HG03196 (cell line): ENCODE measurements at regions not wholly inside any gene's neighbourhood (a gene's known extent, or its start where the extent isn't known, plus 50 kb on each side); places are given as distances from the start of the nearest gene placed in this dataset.

Experiments
- ATAC-seq: cut with Tn5 transposase; IDR thresholded peaks from one replicate; pipeline ENCODE4 v1.9.1; 2021; ENCODE audit not compliant: unreplicated experiment

GRCh38 chr12:20174528-20175175 is 193.7 kb upstream of the PDE3A start:
- no peak for ATAC-seq

GRCh38 chr12:20175704-20176388 is 192.5 kb upstream of the PDE3A start:
- no peak for ATAC-seq

- ATAC-seq, result no peak
These were observed 186.7 kb upstream of the PDE3A start for GRCh38 chr12:20181416-20182180.

- ATAC-seq, result no peak
These were observed 184.8 kb upstream of the PDE3A start for GRCh38 chr12:20183563-20183962.

- ATAC-seq, result no peak
These were observed 183.8 kb upstream of the PDE3A start for GRCh38 chr12:20184514-20184913.

- no peak for ATAC-seq
These were observed 180.9 kb upstream of the PDE3A start for GRCh38 chr12:20187456-20187855.

- no peak for ATAC-seq
These were observed 179.2 kb upstream of the PDE3A start for GRCh38 chr12:20188930-20189653.

- no peak for ATAC-seq
These were observed 178.6 kb upstream of the PDE3A start for GRCh38 chr12:20189767-20190166.

GRCh38 chr12:20194171-20194570 is 174.2 kb upstream of the PDE3A start:
- ATAC-seq, result no peak

GRCh38 chr12:20196767-20197166 is 171.6 kb upstream of the PDE3A start:
- ATAC-seq, result no peak

GRCh38 chr12:20197411-20197810 is 170.9 kb upstream of the PDE3A start:
- ATAC-seq, result no peak

- no peak for ATAC-seq
These were observed 168.6 kb upstream of the PDE3A start for GRCh38 chr12:20199780-20200179.

GRCh38 chr12:20201733-20202132 is 166.6 kb upstream of the PDE3A start:
- ATAC-seq, result no peak

- no peak for ATAC-seq
These were observed 162.5 kb upstream of the PDE3A start for GRCh38 chr12:20205854-20206253.

- no peak for ATAC-seq
These were observed 161.9 kb upstream of the PDE3A start for GRCh38 chr12:20206410-20206809.

- ATAC-seq, result no peak
These were observed 157.6 kb upstream of the PDE3A start for GRCh38 chr12:20210621-20211215.

- ATAC-seq, result no peak
These were observed 156.8 kb upstream of the PDE3A start for GRCh38 chr12:20211541-20211940.

GRCh38 chr12:20211981-20212421 is 156.3 kb upstream of the PDE3A start:
- no peak for ATAC-seq

GRCh38 chr12:20212658-20213555 is 155.4 kb upstream of the PDE3A start:
- ATAC-seq, result no peak
